ENCODE measurements at regions not wholly inside any gene's neighbourhood (a gene's known extent, or its start where the extent isn't known, plus 50 kb on each side); places are given as distances from the start of the nearest gene placed in this dataset.

DNA sequence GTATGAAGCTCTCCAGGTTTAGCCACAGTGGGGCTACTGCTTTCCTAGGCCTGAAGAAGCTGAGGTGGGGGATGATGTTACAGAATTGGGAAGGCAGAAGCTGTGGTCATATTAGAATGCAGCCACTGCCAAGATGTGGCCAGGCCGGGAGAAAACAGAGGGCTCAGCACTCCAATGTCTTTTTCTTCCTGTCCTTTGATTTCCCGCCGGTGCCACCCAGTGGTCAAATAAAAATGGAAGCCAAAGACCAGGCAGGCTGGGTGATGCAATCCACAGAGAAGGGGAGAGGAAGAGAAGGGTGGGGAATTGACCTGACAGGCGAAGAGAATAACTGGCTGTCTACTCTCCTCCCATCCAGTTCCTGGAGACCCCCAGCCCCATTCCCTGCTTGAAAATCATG, 94.9 kb upstream of the SHISA3 start:
- no peak for TF ChIP-seq SUZ12 (IDR thresholded peaks at IDR 0.05; ENCODE audit: extremely low read depth, insufficient read depth, insufficient read length)
- no peak for TF ChIP-seq ZNF274 (IDR thresholded peaks at IDR 0.05; ENCODE audit: low read depth, low read length)

All from NT2/D1 (cell line).